GM21423 (cell line): ENCODE measurements at regions not wholly inside any gene's neighbourhood (a gene's known extent, or its start where the extent isn't known, plus 50 kb on each side); places are given as distances from the start of the nearest gene placed in this dataset.
A peak's percentile ranks its signal among the peaks of the same experiment; 100 is the strongest.

Experiments used
- ATAC-seq: cut with Tn5 transposase; IDR thresholded peaks from one replicate; pipeline ENCODE4 v1.9.1; 2021; ENCODE audit warnings: mild to moderate bottlenecking, moderate library complexity; ENCODE audit not compliant: unreplicated experiment

GRCh38 chr15:47466357-47466756 is 250.9 kb upstream of the SEMA6D start:
- no peak for ATAC-seq

- no peak for ATAC-seq
Measured at GRCh38 chr15:47470983-47471382, 246.3 kb upstream of the SEMA6D start.

GRCh38 chr15:47473106-47473725 is 244.1 kb upstream of the SEMA6D start:
- ATAC-seq: no peak

GRCh38 chr15:47473832-47474231 is 243.5 kb upstream of the SEMA6D start:
- no peak for ATAC-seq

DNA sequence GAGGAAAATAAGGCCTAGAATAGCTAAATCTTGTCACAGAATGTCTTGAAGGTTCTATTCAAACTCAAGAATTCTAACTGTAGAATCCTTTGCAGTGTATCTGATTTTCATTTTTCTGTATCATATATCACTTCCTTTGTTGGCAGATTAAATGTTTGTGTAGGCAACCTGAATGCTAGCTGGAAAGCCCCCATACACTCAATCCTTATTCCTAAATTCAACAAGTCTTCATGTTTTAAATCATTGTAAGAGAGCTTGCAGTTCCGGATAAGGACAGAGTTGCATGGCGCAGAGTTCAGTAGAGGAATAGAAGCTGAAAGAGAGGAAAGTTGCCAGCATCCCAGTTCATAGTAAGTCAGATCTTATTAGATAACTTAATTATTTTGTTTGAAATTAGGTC is 242.0 kb upstream of the SEMA6D start:
- ATAC-seq: no peak

GRCh38 chr15:47477341-47477740 is 240.0 kb upstream of the SEMA6D start:
- no peak for ATAC-seq

DNA sequence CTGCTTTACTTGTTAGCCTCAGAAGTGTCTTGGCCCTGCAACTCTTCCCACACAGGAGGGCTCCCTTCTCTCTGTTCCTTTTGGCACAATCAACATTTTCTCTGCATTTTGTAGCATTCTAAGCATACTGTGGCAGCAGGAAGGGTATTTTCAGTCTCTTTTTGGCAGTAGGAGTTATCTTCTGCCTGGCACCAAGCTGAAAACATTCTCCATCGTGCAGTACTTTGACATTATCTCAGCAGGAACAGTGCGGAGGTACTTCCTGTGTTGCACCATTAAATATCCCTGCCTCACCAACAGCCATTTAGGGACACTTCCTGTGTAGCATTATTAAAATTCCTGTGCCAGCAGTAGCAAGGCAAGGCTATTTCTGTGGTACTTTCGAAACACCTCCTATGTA is 233.2 kb upstream of the SEMA6D start:
- no peak for ATAC-seq

- no peak for ATAC-seq
Measured at GRCh38 chr15:47484997-47485396, 232.3 kb upstream of the SEMA6D start.

GRCh38 chr15:47485419-47485818 is 231.9 kb upstream of the SEMA6D start:
- no peak for ATAC-seq

DNA sequence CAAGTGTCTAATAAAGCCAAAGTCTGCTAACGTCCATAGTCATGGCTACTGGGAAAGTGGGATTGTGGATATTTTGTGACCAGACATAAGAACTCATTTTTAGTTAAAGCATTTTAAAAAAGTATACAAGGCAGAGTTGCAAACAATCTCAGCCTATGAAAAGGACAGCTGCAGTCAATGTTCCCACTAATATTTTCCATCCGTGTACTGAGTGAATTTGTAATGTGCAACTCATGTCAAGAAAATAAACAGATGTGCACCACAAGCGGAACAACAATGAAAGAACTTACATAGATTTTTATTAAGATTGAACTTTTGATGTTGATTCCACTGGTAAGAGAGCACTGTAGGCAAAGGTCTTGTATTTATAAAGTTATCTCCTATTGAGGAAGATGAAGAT is 231.3 kb upstream of the SEMA6D start:
- ATAC-seq: no peak

GRCh38 chr15:47492195-47492594 is 225.1 kb upstream of the SEMA6D start:
- ATAC-seq: no peak

DNA sequence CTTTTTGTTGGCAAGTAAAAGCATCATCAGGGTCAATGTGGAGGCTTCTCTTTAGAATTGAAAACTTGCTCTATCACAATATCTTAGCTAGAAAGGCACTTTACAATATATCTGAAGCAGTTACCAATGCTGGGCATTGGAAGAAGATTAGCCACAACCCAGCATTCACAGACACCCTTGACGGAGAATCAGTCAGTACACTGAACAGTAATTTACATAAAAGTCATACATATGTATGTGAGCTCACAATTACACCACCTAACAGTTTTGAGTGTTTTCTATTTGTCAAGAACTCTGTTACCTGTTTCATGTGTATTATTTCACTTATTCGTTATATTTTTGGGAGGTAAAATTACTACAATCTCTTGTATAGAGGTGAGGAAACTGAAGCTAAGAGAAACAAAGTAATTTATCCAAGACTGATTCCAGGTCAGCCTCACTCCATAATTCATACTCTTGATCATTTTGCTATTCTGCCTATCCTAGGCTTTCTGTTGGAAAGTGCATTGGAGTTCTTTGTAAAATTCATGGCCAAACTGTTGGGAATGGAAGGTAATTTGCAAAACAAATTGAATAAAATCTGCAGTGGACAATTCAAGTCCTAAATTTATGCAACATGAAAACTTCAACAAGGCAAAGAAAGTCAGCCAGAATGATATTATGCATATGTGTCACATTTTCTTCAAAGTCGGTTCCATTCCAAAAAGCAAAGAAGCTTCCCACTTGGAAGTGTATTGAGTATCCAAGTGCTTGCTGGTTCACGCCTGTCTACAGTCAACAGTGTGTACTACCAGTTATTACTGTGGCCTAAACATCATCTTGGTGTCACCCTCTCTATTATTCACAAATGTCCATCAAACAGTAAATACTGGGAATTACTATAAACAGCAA is 223.7 kb upstream of the SEMA6D start:
- ATAC-seq: no peak

DNA sequence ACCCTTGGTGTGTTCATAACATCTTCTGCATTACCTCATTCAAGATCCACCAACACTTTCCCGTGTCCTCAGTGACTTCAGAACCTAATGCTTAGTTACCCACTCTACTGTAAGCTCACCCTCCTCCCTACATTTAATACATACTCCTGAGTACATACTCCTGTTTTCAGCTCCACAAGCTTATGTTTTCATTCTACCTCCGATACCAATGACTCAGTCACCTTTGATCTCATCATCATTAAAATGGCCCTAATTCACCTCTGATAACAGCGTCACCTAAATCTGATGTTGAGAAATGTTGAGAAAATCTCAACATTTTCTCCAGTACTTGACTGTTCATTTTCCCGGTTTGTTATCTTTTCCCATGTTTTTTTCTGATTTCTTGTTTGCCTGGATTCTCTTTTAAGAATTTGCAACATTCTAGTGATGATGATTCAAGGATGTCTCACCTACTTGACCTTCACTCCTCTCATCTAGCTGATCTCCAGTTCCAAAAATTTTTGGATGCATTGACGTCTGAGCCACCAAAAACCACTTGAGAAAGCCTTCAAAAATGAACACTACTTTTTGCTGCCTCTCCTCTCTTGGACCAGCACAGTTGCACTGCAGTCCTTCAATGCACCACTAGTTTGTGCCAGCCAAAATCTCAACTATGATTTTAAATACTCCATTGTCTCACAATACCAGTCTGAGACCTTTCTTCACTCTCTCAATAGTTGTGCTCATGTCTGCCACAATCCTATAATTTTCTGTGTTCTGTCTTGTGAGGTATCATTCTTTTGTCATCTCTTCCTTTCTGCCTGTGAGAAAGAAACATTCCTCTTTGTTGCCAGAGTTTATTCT is 220.7 kb upstream of the SEMA6D start:
- ATAC-seq: no peak

DNA sequence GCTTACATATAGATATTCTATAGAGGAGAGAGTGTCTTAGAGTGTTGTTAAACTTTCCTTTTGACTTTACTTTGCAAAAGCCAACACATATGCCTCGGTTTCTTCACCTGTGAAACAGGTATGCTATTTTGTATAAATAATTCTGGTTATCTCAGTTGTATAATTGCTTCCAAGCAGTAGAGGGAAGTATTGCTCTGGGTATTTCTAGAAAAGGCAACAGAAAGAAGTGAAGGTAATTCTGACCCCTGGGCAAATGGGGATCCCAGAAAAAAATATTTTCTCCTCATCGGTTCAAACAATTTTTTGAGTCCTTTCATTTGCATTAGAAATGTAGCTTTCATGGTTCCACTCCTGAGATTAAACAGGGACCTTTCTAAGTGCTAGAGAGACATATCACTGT is 216.5 kb upstream of the SEMA6D start:
- no peak for ATAC-seq

- ATAC-seq: no peak
Measured at GRCh38 chr15:47502041-47502440, 215.3 kb upstream of the SEMA6D start.

DNA sequence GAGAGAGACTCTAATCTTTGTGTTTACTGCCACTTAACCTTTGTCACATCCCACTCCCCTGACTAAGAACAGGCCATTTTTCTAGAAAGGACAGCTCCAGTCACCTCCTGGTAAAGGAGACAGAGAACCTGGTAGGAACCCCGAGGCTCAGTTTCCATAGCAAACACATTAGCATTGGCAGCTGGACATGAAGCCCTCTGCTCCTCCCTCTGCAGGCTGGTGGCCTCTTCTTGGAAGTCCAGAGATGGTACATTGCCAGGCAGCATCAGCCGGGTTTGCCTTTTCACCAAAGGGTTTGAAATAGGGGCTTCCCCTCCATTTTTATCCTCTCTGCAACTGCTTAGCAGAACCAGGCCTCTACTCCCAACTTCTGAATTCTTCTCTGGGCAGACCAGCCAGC is 213.4 kb upstream of the SEMA6D start:
- no peak for ATAC-seq

DNA sequence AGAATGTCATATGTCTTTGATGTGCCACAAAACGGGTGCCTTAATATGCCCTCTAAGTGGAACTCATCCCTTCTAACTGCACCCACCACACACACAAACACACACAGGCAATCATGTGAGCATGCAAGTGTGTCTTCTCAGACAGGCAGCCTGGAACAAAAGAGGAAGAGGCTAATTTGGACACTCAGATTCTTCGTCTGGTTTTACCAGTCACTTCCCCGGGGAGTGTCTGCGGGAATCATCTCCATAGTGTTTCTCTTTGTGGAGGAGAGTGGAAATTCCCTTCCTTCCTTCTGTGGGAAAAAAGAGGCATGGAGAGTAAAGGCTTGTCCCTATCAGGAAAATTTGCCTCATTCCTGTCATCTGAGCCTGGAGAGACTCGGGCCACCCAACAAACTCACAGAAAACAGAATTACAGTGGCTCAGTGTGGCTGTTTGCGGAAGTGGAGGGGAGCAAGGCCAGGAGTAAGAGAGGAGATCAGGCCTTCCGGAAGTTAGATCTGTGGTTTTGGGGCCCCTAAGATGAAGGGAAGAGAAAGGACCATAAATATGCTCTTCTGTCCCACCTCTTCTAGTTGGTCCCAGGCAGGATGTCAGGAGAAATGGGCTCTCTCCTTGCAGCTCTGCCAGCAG is 212.6 kb upstream of the SEMA6D start:
- ATAC-seq: peak; percentile 75

- no peak for ATAC-seq
Measured at GRCh38 chr15:47505712-47506328, 211.5 kb upstream of the SEMA6D start.

GRCh38 chr15:47506329-47507100 is 210.8 kb upstream of the SEMA6D start:
- no peak for ATAC-seq
